ENCODE measurements at regions not wholly inside any gene's neighbourhood (a gene's known extent, or its start where the extent isn't known, plus 50 kb on each side); places are given as distances from the start of the nearest gene placed in this dataset.

DNA sequence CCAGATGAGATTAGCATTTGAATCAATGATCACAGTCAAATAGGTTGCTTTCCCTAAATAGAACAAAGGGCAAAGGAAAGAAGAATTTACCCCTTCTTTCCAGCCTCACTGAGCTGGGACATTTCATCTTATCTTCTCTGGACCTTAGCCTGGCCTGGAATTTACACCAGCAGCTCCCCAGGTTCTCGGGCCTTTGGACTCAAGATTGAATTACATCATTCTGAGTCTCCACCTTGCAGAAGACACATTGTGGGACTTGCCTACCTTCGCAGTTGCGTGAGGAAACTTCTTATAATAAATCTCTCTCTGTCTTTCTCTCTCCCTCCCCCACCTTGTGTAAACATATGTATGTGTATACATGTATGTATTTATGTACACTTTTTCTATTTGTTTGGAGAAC, 732.4 kb downstream of the IPMK start:
- no peak for DNase-seq (ENCODE audit: low spot score)

DNA sequence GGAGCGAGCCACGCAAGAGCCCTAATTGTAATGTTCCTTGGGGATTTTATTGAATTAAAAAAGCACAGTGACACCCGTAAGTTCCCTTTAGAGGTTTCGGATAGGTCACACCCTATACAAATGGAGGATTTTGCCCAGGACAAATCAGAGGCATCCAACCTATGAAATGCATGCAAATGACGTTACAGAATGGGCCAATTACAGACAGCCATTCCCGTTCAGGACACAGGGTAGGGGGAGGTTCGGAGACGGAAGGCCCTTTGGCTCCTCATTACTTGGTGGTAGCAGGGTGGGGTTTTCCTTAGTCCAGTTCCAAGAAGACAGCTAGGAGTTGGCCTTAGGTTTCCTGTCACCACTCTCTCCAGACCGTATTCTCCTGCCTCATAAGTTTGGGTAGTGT, 754.1 kb downstream of the IPMK start:
- DNase-seq (ENCODE audit: low spot score) = no peak

DNA sequence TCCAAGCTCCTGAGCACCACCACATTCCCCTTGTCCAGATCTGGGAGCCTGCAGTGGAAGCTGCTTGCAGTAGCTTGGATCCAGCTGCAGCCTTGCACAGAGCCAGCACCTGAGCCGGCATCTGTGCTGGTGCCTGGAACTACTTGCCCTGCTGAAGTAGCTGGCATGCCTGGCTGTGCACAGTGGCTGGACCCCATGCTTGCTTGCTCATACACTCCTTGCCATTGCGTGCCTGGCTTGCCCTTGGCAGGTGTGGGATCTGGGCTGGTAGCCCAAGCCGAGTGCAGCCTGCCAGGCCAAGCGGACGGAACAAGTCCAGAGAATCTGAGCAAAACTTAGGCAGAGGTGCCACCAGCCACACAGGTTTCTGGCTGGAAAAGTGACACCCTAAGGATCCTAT, 759.9 kb downstream of the IPMK start:
- DNase-seq (ENCODE audit: low spot score) = no peak

DNA sequence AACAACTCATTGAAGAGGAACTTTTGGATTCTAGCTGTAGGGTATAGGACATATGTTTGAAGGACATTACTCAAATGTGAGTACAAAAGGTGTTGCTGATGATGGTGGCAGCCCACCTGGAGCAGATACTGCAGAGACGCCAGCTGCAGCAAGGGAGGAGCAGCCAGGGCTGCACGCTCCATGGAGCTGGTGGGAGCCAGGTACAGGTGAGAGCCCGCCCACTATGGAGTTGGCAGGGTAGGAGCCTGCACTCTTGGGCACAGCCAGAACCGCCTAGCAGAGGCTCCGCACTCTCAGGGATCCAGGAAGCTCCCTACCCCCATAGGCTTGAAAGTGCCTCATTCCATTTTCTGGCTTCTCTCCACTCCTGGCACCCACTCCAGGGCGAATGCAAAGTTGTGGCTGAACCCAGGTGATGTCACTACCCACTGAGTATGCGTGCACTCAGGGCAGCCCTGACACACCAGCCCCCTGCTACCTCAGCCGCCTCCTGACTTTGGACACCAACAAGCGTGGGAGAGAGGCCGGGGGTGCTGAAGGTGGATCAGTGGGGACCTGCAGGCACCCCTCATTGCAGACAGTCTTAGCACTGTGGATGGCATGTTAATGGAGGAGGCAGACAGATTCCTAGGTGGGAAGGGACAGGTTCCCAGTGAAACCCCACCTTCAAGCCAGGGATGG, 761.1 kb downstream of the IPMK start:
- DNase-seq (ENCODE audit: low spot score) = no peak

DNA sequence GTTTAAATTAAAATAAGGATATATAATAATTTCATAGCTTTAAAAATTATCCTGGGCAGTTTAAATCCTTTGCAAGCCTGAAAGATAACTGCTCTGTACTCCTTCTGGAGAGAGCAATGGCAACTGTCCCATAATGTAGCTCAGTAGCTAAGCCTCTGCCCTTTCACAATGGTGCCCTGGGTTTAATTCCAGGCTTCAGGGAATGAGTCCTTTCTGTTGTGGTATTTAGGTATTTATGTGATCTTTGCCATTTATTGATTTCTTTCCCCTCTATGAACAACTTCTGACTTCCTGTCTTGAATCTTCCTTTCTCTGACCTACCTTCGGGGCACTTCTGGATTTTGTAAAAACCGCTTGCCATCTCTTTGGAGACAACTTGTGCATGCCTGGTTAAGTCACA, 773.2 kb downstream of the IPMK start:
- no peak for DNase-seq (ENCODE audit: low spot score)

DNA sequence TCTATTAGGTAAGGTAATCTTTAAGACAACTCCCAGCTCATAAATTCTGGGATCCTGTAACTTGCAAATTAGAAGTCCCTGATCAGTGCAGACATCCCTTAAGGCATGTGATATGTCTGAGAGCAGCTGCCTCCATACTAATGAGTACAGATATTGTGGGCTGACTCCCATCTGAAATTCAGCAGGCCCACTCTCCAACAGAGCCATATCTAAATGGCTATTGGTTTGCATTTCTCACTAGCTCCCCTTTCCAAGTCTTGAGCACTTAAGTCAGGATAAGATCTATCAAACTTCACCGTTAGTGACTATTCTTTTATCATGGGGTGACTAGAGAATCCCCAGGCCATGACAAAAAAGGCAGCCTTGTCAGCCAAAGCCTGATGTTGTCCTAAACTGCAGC, 785.4 kb downstream of the IPMK start:
- DNase-seq (ENCODE audit: low spot score) = no peak

DNA sequence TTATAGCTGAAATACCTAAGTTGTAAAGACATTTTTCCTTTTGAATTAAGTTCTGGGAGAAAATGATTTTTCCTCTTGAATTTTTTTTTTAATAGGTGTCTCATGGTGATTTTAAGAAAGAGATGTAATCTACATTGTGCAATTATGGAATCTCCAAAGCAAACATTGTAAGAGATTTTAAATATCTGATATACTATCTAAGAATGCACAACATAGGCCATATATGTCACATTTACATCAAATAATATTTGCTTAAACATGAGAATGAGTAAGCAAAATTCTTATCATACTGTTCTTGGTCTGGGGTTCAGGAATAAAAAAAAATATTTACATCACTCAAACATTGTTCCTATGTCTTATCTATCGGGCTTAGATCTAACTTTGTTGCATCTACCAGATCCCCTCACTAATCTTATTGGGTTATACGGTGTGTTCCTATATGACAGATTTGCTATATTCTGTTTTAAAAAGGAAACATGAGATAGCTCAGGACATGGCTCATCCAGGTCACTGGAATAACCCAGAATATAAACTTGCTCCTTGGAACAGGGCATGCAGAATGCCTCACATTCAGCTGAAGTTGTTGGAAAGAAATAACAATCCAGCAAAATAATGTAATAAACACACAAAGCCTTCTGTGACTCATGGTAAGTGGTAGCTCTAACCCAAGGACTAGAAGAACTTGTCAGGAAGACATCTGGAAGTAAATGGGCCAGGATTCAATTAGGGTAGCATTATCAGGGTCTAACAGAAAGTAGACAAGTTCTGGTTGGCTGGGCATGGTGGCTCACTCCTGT, 794.7 kb downstream of the IPMK start:
- no peak for DNase-seq (ENCODE audit: low spot score)

DNA sequence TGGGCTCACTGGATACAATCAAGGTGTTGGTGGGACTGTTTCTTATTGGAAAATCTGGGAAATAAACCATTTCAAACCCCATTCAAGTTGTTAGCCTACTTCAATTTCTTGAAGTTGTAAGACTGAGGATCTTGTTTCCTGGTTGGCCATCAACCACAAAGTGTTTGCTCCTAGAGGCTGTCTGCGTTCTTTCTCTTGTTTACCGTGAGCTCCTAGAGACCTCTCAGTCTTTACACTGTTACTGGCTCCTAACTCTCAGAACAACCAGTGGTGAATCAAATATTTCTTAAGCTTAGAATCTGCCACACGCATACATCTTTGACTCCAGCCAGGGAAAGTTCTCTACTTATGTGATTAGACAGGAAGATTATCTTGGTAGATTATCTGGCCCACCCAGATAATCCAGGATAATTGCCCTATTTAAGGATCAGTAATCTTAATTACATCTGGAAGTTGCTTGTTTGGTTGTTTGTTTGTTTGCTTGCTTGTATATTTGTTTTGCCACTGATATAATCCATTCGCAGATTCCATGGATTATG, 798.7 kb downstream of the IPMK start:
- no peak for DNase-seq (ENCODE audit: low spot score)

DNA sequence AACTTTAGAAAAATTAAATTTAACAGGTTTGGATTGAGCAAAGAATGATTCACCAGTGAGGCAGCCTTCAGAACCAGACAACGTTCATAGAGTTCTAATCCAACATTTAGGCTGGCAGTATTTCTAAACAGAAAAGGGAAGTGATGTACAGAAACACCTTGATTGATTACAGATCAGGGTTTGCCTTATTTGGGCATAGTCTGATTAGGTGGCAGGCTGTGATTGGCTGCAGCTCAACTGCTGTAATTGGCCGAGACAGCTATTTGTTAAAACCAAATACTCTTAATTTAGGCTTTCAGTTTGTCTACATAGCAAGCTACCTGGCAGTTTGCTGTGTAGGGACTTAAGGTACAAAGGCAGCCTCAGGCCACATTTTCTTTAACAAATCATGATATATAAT, 802.5 kb downstream of the IPMK start:
- DNase-seq (ENCODE audit: low spot score) = no peak

DNA sequence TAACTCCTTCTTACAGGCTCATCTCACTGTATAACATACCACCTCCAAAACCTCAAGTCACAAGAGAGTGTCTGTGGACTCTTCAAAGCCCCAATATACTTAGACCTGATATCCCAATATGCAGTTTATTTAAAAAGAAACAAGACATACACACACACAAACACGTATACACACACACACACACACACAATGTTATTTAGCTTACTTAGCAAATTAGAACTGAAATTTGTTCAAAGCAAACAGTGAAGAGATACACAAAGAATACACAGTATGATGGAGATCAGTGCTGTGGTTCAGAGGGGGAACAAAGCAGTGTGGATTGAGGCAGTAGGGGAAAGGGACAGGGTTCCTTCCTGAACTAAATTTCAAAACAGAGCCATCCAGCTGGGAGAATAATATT, 807.2 kb downstream of the IPMK start:
- no peak for DNase-seq (ENCODE audit: low spot score)

DNA sequence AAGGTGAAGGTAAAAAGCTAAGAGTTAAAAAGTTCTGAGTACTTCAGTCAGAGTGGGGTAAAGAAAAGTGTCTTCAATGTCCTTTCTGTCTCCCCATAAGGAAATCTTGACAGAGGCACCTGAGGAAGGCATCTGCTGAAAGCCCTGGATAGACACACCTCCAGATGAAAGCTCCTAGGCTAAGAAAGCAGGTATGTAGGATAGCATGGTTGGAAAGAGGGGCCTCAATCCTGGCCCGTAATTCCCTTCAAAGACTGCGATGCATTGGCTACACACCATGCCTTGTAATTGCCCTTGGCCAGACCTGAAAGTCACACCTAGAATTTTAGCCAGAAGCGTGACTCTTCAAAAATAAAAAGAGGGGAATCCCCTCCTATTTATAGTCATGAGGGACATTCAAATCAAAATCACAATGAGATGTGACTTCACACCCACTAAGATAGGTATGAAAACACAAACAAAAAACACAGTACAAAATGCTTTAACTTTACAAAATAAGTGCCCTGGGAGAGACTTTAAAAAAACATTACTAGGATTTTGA, 809.7 kb downstream of the IPMK start:
- DNase-seq (ENCODE audit: low spot score) = no peak

DNA sequence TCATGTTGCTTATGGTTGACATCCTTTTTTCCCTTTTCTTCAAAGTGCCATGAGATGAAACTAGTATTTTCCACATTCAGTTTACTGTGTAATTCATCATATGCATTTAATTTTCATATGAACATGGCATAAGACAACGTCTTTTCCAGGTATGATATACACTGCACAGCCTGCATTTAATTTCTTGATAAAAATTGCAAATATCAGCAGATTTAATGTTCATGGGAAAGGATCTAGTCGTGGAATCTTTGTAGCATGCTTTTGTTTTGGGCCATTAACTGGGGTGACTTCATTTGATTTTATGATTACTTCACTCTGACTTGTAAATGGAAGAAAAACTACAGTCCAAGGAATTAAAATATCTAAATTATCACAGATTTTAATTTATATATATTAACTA, 837.3 kb downstream of the IPMK start:
- DNase-seq (ENCODE audit: low spot score) = no peak

DNA sequence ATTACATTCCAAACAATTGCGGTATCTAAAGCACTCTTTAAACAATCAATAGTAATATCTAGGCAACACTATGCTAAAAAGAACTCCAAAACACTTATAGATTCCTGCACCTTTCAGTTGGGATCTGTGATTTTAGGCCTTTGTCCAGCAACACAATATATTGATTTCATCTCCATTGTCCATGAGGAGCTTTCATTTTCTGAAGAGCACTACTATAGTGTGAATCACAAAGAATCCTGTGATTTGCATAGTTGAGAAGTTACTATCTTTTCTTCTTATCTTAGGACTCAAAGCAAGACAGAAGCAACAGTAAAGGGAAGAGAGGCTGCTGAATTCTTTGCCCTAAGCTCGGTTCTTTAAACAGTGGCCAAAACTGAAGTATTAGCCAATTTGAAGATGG, 846.8 kb downstream of the IPMK start:
- DNase-seq (ENCODE audit: low spot score) = no peak

DNA sequence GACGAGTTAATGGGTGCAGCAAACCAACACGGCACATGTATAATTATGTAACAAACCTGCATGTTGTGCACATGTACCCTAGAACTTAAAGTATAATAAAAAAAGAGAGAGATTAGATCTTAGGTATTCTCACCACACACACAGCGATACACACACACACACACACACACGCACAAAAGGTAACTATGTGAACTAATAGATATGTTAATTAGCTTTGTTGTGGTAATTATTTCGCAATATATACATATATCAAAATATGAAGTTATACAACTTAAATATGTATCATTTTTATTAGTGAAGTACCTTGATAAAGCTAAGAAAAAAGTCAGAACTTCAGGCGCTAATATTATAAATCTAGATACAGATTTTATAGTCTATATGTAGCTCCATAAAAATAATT, 849.2 kb downstream of the IPMK start:
- no peak for DNase-seq (ENCODE audit: low spot score)

DNA sequence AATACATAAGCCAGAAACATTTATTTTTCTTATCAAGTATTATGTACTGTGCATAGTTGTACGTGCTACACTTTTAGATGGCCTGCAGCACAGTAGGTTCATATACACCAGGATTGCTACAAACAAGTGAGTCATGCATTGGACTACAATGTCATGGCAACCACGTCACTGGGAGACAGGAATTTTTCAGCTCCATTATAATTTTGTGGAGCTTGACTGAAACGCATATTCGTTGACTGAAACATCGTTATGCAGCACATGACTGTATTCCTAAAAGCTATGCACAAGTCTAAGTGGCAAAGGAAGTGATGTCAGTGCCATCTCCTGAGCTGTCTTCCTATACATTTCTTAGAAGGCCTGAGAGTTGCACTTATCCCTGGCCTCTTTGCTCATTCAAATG, 871.8 kb downstream of the IPMK start:
- no peak for DNase-seq (ENCODE audit: low spot score)

DNA sequence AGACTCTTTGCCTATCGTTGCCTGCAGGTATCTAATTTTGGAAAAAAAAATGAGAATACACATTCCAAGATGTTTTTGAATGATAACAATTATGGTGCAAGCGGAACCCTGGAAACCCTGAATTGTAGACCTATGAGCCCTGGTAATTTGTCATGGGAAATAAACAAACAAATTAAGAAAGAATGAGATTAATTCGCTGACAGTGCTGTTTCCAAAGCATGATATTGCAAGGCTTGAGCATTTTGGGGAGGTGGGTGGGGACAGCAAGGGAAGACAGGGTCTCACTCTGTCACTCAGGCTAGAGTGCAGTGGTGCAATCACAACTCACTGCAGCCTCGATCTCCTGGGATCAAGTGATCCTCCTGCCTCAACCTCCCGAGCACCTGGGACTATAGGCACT, 900.3 kb downstream of the IPMK start:
- no peak for DNase-seq (ENCODE audit: low spot score)

DNA sequence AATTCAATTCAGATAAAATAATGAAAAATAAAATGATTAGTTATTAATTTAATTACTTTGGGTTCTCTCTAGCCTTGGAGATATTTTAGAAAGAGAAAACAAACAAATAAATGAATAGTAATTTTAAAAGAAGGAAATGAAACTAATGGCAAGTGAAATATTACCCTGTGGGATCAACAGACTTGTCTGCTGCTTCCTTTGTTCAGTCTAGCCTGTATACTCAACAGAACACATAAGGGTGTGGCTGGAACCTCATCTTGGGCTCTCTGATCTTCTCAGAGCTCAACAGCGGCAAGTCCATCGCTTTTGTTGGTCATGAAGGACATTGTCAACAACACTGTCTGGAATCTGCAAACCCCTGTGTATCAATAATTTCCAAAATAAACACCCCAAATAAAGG, 904.9 kb downstream of the IPMK start:
- DNase-seq (ENCODE audit: low spot score) = no peak

DNA sequence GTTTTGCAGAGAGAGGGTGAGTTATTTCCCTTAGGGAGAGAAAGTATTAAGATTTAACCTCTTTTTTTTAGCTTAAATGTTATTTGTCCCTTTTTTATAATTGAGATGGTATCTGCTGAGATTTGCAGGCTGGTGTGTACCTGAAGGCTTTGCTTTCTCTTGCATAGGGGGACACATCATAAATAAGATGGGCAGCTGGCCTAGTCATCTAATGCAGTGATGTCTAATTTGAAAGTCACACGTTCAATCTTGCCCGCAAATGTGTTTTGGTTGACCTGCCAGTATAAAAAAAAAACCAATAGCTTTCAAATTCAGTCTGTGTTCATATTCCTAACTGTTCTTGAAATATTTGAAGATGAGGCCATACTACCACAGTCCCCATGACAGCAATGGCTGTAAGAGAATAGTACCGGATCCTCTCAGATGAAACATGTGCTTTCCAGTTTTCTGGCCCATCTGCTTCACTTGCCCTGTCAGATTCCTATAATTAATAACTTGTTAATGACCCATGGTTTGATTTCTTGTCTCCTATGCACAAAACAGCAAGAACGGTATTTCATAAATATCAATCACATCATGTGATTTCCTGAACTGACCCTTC, 914.2 kb downstream of the IPMK start:
- no peak for DNase-seq (ENCODE audit: low spot score)

DNA sequence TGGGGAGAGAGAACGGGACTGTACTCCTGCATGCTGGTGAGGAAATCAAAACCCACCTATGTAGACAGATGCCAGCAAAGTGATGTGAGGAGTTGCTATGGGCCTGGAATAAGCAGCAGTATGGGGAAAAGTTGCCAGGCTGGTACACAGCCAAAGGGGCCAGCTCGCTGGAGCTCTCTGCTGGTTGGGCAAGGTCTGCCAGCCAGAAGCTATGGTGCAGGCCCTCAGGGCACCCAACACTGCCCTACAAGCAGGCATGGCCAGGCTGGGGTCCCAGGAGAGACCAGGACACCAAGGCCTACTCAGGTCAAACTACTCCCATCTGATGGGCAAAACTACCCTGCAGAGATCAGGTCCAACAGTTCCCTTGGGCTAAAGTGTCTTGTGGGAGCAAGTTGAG, 916.6 kb downstream of the IPMK start:
- no peak for DNase-seq (ENCODE audit: low spot score)

DNA sequence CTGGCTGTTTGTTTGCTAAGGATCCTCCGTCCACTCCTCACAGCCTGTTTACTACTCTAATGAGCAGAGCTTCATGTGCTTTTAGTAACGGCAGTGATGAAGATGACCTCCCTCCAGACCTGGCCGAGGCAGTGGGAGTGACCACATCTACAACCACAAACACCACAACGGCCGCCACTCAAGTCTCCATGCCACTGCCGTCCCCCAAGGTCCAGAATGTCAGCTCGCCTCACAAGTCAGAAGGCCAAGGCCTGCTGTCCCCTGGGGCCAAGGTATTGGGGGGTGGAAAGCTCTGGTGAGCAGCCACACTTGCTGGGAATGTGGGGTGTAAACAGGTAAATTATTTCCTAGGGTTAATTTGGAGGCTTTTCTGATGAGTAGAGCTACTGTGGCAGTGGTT, 926.4 kb downstream of the IPMK start:
- DNase-seq (ENCODE audit: low spot score) = no peak

DNA sequence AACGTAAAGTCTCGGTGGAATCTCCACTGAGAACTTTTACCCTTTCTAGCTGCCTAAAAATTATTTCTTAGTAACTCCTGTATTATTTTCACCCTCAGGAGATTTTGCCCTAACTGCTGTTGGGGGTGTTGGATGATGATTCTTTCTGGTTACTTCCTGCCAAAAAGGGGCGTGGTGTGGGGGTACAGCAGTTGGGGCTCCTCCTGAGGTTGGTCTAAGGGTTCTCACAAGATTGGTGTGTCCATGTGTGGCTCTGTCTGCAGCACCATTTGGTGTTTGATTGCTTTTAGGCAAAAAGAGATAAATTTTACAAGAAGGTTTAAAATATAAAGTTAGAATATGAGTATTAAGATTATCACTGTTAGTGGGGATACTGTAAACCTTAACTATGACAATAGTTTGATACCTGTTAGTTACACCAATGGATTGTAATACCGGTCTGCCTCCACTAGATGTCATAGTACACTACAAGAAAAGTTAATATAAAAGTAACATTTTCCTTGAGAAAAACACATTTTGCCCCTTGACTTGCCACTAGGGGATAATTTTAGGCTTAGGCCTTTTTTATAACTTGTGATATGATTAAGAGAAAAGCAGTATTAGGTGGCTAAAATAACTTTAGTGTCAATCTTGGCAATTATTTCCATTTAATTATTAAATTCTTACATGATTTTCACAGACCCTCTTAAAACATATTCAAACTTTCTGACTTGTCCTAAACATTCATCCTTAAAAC, 928.7 kb downstream of the IPMK start:
- no peak for DNase-seq (ENCODE audit: low spot score)

DNA sequence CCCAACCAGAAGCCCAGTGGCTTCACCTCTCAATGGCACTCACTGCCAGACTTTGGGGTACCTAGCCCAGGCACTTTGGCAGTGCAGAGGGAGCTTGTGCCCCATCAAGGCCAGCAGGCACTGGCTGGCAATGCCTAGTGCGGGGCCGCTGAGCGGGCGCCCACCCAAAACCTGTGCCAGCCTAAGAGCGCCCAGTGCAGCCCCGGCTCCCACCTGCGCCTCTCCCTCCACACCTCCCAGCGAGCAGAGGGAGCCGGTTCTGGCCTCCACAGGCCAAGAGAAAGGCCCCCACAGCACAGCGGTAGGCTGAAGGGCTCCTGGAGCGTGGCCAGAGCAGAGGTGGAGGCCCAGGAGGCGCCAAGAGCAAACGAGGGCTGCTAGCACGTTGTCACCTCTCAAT, 930.8 kb downstream of the IPMK start:
- no peak for DNase-seq (ENCODE audit: low spot score)
